HG03159 (cell line): ENCODE measurements at regions not wholly inside any gene's neighbourhood (a gene's known extent, or its start where the extent isn't known, plus 50 kb on each side); places are given as distances from the start of the nearest gene placed in this dataset.

Experiments
- ATAC-seq: cut with Tn5 transposase; IDR thresholded peaks from one replicate; pipeline ENCODE4 v1.9.1; 2021; ENCODE audit warnings: mild to moderate bottlenecking, moderate library complexity; ENCODE audit not compliant: unreplicated experiment

DNA sequence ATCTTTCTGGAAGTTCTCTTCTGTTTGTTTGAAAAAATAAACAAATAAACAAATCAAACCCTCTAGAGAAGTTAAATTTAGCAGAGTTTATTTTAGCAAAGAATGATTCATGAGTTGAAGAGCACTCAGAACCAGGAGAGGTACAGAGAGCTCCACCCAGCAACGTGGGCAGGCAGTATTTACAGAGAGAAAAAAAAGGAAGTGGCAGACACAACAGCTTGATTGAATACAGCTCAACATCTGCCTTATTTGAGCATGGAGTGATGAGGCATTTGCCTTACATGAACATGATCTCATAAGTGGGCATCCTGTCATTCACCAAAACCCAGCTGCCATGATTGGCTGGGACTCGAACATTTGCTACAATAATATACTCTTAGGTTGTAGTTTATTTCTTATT is 381.6 kb upstream of the ADAMTS16 start:
- no peak for ATAC-seq

DNA sequence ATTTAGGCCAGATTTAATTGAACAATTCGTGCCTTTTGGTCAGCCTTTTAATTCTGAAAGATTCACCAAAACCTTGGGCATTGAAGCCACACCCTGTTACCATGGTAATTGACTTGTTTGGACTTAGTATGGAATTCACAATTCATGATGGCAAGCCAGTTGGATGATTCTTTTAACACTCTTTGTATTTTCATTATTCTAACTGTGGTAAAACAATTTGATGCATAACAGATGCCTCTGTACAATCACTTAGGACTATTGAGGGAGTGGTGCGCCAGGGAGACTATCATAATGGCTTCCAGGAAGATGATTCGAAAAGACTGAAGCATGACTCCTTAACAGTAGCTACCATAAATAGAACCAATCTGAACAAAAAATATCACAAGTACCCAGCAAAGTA is 381.1 kb upstream of the ADAMTS16 start:
- no peak for ATAC-seq

DNA sequence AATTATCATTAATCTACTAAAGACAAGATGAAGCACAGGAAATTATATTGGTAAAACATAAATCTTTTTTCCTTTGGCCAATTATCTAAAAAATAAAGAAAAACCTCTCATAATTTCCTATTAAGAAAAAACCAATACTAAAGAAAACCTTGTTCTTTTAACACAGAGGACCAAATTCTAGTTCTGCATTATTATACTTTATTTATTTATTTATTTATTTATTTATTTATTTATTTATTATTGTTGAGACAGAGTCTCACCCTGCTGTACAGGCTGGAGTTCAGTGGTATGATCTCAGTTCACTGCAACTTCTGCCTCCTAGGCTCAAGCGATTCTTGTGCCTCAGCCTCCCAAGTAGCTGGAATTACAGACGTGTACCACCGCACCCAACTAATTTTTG is 377.8 kb upstream of the ADAMTS16 start:
- no peak for ATAC-seq

DNA sequence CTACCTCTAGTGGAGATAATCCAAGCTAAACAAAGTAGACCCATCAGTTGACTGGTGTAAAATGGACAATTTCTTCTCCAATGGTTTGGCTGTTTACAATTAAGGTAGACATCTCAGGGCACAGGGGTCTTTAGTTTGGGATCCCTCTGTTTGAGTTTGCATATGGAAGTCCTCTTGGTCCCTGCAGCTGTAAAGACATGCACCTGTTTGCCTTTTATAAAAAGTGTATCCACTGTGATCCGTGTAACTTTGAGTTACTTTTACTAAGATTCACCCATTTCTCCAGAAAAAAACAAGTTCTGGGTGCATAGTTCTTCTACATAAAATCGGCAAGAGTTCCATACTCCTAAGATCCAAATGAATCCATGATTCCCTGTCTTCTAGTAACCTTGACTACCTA is 374.7 kb upstream of the ADAMTS16 start:
- ATAC-seq: no peak

DNA sequence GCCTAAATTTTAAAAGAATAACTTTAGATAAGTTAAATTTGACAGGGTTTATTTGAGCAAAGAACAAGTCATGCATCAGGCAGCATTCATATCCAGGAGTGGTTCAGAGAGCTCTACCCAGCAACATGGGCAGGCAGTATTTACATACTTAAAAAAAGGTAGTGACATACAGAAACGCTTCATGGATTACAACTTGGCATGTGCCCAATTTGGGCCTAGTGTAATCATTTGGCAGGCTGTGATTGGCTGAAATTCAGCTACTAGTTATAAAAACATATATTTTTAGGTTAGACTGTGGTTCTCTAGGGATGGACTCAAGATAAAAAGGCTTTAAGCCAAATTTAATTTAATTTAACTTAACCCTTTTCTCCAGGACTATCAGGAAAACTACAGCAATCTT is 374.0 kb upstream of the ADAMTS16 start:
- ATAC-seq: no peak

DNA sequence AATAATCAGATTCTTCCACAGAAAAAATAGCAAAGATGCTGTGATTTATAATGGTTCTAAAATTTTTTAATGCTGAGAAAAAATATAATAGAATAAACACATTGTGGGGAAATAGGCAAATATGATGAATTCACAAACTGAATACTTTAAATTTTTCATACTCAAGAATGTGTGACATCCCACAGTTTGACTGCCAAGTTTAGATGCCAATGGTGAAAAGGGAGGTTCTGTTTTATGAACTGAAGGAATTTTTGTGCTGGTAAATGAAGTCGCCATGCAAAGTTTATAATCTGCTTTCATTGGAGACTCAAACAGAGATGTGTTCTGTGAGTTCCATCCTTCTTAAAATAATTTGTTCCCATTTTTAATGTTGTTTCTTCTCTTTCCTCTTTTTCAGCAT is 367.5 kb upstream of the ADAMTS16 start:
- no peak for ATAC-seq

DNA sequence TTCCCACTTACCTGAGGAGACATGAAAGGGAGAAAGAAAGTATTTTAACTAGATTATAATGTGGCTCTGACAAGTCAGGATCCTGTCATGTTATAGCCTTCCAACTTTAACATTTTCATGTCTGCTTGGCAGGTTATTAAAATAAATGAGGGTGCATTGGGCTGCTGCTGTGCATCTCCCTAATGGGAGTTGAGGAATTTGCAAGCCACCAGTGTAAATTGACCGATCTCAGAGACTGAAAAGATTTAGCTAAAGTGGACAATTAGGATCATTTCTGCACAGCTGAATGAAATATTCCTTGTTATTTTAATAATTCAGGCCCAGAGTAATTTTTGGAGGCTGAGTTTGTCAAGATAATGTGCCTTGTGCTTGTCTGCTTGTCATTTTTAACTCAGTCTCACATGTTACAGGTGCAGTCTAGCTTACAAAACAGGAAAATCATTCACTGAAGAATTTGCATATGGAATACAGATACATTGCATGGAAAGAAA is 366.3 kb upstream of the ADAMTS16 start:
- ATAC-seq: no peak

DNA sequence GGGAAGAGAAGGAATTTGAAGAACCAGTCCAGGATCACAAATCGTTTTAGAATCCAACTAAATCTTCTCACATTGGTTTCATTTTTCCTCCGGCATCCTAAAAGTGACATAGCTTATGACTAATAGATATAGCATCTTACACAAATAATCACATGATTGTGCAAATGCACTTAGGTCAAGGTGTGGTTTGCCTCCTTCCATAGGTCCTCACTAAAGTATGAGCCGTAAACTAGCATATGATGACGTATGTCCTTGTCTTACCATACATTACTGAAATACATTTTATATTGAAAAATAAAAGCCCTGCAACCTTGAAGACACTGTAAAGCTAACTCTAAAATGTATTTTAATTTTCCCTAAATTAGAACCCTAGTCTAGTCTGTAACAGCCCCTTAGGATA is 362.7 kb upstream of the ADAMTS16 start:
- no peak for ATAC-seq

DNA sequence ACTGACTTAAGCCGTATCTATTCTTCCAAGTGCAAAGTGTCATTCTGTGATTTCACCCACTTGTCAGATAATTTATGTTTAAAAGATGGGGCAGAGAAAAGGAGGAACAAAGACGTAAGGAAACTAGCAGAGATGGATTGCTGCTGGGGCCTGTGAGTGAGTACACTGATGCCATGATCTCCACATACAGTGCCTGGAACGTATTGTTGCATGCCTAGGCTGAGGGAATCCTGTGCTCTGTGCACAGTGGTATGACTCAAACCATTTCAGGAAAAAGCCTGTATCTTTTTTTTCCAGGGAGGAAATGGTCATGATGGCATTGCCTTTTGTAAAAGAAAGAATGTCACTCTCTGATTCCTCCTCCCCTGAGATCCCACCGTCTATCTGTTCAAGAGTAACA is 359.5 kb upstream of the ADAMTS16 start:
- no peak for ATAC-seq

DNA sequence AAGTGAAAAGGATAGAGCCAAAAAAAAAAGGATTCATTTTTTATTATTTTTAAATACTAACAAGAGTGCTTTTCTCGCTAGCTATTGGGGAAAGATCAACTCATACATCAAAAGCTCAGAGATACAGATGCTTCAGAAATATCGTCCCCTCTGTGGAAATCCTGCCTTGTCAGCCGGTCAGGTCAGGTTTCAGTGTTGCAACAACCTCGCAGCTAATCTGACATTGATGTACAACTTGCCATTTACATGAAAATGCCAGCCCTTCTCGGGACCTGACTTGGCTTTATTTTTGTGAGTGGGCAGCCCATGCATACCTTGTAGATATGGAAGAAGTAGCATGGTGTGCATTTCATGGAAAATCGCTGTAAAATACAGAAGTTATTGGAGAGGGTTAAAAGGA is 358.8 kb upstream of the ADAMTS16 start:
- no peak for ATAC-seq

DNA sequence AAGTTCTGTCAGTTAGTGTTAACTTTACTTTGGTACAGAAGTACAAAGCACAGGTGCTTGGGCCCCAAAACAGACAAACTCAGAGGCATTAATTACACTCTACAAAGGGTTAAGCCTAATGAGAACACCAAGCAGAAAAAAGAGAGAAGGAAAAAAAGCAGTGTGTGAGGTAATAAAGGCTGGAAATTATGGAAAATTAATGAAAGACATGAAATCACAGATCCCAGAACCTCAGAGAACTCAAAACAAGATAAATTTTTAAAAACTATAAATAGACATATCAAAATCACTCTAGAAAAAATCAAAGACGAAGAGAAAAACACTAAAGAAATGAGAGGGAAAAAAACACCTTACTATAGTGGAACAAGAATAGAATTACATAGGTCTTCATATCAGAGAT is 354.2 kb upstream of the ADAMTS16 start:
- ATAC-seq: no peak

DNA sequence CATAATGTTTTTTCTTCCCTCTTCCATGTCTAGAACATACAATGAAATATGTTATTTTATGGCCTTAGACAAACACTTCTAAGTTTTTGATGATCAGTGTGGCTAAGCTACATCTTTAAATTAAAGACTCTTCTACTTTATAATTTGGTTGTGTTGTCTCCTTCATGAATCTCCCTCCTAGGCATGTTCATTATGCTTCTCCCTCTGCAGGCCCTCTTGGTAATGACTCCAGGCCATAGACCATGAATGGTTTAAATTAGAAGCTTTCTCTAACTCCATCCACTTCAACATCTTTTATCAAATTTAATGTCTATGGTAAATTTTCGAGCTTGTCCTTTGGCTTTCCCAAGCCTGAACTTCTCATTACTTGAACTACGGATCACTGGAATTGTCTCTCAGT is 342.7 kb upstream of the ADAMTS16 start:
- no peak for ATAC-seq

DNA sequence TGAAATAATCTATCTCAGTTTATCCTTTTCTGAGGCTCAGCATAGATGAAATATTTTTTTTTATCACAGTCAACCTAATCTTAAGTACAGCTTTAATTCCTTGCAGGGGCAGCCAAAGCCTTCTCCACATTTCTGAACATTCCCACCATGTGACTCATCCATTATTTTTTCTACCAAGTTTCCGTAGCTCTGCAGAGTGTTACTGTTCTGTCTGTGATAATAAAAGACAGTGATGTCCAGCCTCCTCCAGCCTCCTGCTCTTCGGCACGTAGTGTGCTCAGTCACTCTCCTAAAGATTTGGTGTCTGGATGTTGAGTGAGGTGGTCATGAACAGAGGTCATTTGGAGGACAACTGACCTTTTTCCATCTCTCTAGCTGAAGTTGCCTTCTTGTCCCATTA is 338.1 kb upstream of the ADAMTS16 start:
- no peak for ATAC-seq

DNA sequence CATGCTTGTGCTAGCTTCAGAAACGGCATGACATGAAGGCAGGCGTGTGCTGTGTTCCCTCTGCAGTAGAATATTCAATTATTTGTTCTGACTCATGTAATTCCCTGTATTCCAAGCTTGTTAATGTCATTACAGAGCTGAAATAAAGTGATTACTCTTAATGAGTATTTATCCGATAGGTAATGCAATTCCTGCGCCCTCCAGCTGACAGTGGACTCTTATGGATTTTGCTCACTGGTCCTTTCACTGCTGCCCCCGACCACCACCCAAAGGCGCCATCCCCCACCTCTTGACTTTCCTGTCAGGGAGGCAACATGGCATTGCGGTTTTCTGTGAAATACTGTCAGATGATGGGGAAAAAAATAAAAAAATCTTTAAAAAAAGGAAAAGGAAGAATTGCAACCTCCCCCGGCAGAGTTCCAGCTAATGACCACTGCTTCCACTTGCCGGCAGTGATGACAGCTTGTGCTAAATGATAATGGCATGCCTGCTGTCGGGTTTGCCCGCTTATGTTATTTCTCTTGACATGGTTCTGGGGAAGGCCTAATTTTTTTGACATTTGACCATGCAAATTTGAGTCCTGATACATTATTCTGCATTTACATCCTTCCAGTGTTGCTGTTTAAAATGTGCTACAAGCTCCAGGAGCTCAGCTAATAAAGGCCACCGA is 335.3 kb upstream of the ADAMTS16 start:
- no peak for ATAC-seq

DNA sequence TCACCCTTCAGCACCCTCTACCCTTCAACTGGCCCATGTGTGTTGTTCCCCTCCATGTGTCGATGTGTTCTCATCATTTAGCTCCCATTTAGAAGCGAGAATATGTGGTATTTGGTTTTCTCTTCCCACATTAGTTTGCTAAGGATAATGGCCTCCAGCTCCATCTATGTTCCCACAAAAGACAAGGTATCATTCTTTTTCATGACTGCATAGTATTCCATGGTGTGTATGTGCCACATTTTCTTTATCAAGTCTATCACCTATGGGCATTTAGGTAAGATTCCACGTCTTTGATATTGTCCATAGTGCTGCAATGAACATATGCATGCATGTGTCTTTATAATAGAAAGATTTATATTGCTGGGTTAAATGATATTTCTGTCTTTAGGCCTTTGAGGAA is 325.1 kb upstream of the ADAMTS16 start:
- no peak for ATAC-seq

DNA sequence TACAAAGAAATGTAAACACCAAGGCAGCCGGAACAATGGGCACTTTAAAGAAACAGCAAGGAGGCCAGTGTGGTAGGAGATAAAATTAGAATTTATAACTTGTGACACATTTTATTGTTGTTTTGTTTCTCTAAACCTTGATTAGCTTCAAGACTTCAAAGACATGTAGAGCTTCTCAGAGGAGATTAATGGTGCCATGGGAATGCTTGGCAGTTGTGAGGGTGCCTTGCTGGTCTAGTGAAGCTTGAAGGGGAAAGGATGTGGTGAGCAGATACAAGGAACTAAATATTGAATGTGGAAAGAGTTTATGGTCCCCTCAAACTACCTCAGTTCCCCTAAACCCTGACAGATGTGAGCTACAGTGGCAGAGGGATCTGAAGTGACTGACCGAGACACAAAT is 322.4 kb upstream of the ADAMTS16 start:
- no peak for ATAC-seq

DNA sequence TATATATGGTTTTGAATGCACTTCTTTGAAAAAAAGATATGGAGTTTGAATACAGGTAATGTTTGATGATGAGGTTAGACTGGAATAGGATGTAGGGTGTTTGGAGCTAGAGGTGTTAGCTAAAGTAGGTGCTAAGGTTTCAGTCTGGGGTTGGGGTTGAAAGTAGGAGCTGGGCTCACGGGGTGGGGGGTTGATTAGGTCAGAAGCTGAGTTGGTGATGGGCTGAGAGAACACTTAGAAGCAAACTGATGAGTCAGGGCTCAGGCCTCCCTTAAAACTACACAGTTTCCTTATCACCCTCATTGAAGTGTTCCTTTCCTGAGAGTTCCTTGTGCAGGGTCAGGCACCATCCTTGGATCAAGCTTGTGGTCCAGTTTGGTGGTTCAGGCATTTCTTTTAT is 308.8 kb upstream of the ADAMTS16 start:
- ATAC-seq: no peak

DNA sequence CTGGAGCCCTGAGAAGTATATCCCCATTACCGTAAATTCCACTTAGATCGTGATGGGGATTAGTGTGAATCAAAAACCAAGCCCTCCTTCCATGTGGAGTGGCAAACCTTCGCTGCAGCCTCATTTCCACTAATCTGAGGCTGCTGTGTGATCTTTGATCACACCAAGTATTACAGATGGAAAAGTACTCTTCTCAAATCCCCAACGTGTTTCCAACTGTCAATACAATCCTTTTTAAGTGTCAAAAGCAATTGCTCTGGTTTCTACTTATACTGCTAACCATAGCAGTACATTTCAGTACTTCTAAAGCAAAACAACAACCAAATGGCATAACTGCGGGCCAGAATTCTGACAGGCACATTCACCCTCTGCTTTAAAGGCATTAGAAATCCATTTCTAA is 307.7 kb upstream of the ADAMTS16 start:
- no peak for ATAC-seq

DNA sequence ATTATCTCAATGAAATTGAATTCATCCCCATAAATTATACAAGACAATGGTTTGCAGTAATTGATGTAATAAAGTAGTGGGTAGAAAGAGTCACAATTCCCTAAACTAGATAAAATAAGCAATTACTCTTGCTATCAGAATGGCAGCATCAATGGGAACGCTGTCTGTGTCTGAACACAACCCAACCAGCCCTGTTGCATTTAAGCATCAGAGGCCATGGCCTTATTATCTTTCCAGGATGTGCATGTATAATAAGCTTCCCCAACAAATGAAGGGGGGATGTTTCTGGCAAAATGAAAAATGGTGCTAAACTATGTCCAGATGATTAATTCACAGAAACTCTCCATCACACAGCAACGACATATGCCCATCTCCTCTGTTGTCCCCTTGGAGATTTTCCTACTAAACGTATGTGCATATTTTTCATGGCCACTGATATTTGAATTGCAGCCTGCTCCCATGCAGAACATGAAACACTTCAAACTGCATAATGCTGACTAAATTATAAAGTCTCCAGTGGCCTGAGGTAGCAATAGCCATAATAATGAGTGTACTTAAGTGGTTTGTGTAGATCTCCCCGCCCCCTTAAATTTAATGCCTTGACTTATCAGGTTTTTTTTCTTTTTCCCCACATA is 306.9 kb upstream of the ADAMTS16 start:
- ATAC-seq: no peak

DNA sequence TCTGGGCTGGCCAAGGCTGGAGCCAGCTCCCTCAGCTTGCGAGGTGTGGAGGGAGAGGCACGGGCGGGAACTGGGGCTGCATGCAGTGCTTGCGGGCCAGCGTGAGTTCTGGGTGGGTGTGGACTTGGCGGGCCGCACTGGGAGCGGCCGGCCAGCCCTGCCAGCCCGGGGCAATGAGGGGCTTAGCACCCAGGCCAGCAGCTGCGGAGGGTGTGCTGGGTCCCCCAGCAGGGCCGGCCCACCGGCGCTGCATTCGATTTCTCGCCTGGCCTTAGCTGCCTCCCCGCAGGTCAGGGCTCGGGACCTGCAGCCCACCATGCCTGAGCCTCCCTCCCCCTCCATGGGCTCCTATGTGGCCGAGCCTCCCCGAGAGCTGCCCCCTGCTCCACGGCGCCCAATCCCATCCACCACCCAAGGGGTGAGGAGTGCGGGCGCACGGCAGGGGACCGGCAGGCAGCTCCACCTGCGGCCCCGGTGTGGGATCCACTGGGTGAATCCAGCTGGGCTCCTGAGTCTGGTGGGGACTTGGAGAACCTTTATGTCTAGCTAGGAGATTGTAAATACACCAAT is 302.6 kb upstream of the ADAMTS16 start:
- ATAC-seq: no peak

DNA sequence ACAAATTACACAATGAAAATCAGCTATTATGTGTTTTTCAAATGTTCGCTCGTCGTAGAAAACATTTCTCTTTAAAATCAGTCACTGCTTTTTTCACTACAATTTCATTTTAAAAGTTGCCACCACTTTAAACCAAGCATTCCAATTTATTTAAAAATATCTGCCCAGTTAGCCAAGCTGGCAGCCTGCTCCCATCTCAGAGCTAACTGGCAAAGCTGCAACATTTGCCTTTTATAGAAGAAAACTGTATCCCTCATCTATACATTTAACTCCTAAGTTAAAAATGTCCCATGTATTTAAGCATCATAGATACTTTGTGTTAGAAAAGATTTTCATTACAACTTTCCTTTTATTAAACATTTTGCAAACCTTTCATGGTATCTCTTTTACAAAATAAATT is 294.9 kb upstream of the ADAMTS16 start:
- ATAC-seq: no peak

DNA sequence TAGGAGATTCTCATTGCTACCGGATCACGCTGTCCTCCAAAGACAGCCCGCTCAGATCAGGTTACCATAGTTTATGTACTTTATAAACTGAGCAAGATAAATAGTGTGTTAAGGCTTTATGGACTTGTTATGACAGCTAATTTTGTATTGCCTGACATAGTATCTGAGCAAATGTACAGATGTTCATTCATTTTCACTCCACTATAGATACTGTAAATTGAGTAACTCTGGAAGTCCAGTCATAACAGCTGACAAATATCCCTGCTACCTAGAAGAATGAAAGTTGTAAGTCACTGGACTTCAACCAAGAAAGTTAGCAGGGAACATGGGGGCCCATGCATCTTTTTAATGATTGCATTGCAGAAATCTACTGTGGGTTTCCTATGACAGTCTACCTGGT is 292.4 kb upstream of the ADAMTS16 start:
- ATAC-seq: no peak

DNA sequence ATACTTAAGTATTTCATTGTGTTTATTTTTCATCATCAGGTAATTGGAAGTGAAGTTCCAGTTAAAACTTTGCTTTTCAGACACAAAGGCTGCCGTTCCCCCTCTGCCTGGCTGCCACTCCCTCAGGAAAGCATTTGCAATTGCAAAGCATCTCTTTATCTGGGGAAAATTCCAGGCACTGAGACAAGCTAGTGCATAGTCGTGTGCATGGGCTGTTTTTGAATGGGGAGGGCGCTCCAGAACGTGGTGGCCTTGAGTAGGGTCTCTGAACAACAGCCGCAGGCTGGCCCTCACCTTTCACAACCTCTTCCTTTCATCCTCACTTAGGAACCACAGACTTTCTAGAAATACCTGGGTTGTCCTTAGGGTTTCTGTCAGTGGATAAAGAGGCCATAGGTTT is 285.1 kb upstream of the ADAMTS16 start:
- ATAC-seq: no peak
